ENCODE measurements at regions not wholly inside any gene's neighbourhood (a gene's known extent, or its start where the extent isn't known, plus 50 kb on each side); places are given as distances from the start of the nearest gene placed in this dataset.

GRCh38 chr7:51700593-51701215 lies 384.1 kb upstream of the COBL start:
- Histone ChIP-seq H3K9me3 (no peaks in the 10 kb centered on the region), H3K27ac (no peak overlapping the region), H3K4me1 (ENCODE audit: insufficient read depth) (no peaks in the 10 kb centered on the region), H3K4me3 (no peak overlapping the region), H3K27me3 (no peaks in the 10 kb centered on the region), H3K36me3 (no peaks in the 10 kb centered on the region)
- no peak for DNase-seq
- TF ChIP-seq POLR2A (IDR thresholded peaks at IDR 0.05) (no peak), EP300 (IDR thresholded peaks at IDR 0.05) (no peak), CTCF (IDR thresholded peaks at IDR 0.05) (no peak)
- 72 to 84% (median 83%) methylated on average over 3 of the region's 3 CpGs for WGBS, 3 donors
- intact Hi-C loops (cut with DNase I) = no loop called here

GRCh38 chr7:51693258-51693657 lies 376.6 kb upstream of the COBL start:
- Histone ChIP-seq H3K36me3 (no peaks in the 10 kb centered on the region), H3K9me3 (no peaks in the 10 kb centered on the region), H3K27ac (no peak overlapping the region), H3K4me3 (no peak overlapping the region), H3K4me1 (ENCODE audit: insufficient read depth) (no peaks in the 10 kb centered on the region), H3K27me3 (no peaks in the 10 kb centered on the region)
- intact Hi-C loops (cut with DNase I) = no loop called here
- TF ChIP-seq CTCF (IDR thresholded peaks at IDR 0.05) = no peak
- WGBS, 3 donors = 81 to 86% (median 81%) methylated on average over 5 of the region's 5 CpGs
- DNase-seq = no peak

- Histone ChIP-seq H3K27ac (no peak overlapping the region), H3K4me3 (no peak overlapping the region), H3K36me3 (no peaks in the 10 kb centered on the region), H3K27me3 (no peaks in the 10 kb centered on the region), H3K4me1 (ENCODE audit: insufficient read depth) (no peaks in the 10 kb centered on the region), H3K9me3 (no peaks in the 10 kb centered on the region)
- no peak for DNase-seq
- intact Hi-C loops (cut with DNase I) = no loop called here
- 83 to 85% (median 84%) methylated on average over 3 of the region's 3 CpGs for WGBS, 3 donors
- TF ChIP-seq POLR2A (IDR thresholded peaks at IDR 0.05) (no peak), EP300 (IDR thresholded peaks at IDR 0.05) (no peak), CTCF (IDR thresholded peaks at IDR 0.05) (no peak)
Measured at GRCh38 chr7:51689547-51689946, 372.9 kb upstream of the COBL start.

GRCh38 chr7:51685794-51686193 lies 369.2 kb upstream of the COBL start:
- no peaks in the 10 kb centered on the region for H3K36me3 ChIP-seq
- H3K27ac ChIP-seq = no peak overlapping the region
- no peaks in the 10 kb centered on the region for H3K9me3 ChIP-seq
- H3K4me3 ChIP-seq = no peak overlapping the region
- H3K27me3 ChIP-seq = no peaks in the 10 kb centered on the region
- H3K4me1 ChIP-seq (ENCODE audit: insufficient read depth) = no peaks in the 10 kb centered on the region
- intact Hi-C loops (cut with DNase I) = no loop called here
- TF ChIP-seq POLR2A (IDR thresholded peaks at IDR 0.05) = no peak
- TF ChIP-seq CTCF (IDR thresholded peaks at IDR 0.05) = no peak
- no peak for TF ChIP-seq EP300 (IDR thresholded peaks at IDR 0.05)
- DNase-seq = no peak
- 82 to 90% (median 90%) methylated on average over 4 of the region's 4 CpGs for WGBS, 3 donors
